Testis (tissue), 2 donors: ENCODE measurements at regions not wholly inside any gene's neighbourhood (a gene's known extent, or its start where the extent isn't known, plus 50 kb on each side); places are given as distances from the start of the nearest gene placed in this dataset.

ENCODE experiments used
- POLR2A ChIP-seq: fragments of 450-650 bp; IDR thresholded peaks from one replicate; pipeline ENCODE4 v1.6.1; 2017; ENCODE audit warnings: antibody characterized with exemption, mild to moderate bottlenecking, moderate library complexity
- TF ChIP-seq, protein P1 (sequence below), 3 experiments: fragments of 450-650 bp in 2 of 3; fragments of 200-600 bp in 1 of 3; sonication (generic) in 1 of 3; IDR thresholded peaks; one replicate each; pipeline ENCODE4 v1.5.1; 2016 to 2019; ENCODE audit warnings: antibody characterized with exemption in 3 of 3, mild to moderate bottlenecking in 2 of 3, moderate library complexity in 1 of 3

DNA sequence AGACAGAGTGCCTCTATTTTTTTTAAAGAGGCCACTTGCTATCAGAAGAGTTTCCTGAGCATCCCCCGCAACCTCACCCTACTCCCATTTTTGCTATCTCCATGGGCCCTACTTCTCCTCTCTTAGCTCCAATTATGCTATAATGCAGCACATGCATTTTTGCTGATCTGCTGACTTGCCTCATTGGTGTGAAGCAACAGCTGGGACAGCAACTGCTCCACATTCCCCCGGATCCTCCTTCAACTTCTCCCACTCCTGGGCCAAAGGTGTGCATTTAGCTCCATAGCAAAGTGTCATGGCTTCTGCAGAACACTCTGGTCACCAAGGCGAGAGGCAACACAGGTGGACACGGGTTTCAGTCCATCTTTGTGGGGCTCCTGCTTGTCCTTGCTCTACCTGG lies 56.7 kb upstream of the USP29 start:
- TF ChIP-seq, protein P1, sequence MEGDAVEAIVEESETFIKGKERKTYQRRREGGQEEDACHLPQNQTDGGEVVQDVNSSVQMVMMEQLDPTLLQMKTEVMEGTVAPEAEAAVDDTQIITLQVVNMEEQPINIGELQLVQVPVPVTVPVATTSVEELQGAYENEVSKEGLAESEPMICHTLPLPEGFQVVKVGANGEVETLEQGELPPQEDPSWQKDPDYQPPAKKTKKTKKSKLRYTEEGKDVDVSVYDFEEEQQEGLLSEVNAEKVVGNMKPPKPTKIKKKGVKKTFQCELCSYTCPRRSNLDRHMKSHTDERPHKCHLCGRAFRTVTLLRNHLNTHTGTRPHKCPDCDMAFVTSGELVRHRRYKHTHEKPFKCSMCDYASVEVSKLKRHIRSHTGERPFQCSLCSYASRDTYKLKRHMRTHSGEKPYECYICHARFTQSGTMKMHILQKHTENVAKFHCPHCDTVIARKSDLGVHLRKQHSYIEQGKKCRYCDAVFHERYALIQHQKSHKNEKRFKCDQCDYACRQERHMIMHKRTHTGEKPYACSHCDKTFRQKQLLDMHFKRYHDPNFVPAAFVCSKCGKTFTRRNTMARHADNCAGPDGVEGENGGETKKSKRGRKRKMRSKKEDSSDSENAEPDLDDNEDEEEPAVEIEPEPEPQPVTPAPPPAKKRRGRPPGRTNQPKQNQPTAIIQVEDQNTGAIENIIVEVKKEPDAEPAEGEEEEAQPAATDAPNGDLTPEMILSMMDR (IDR thresholded peaks at IDR 0.05) = no peak
- no peak for TF ChIP-seq POLR2A
